H1 (cell line): ENCODE measurements at regions not wholly inside any gene's neighbourhood (a gene's known extent, or its start where the extent isn't known, plus 50 kb on each side); places are given as distances from the start of the nearest gene placed in this dataset.

Experiments used
- CTCF ChIA-PET: fragments of 300-600 bp; sonication (Branson Sonifier 250); formaldehyde crosslinking; loops from one replicate; lab custom pipeline; 2021; ENCODE audit not compliant: partially characterized antibody; lab: Charles Lee
- POLR2A ChIA-PET: fragments of 300-600 bp; sonication (Branson Sonifier 250); formaldehyde crosslinking; loops from one replicate; lab custom pipeline; 2021; ENCODE audit warnings: inconsistent platforms; ENCODE audit not compliant: partially characterized antibody; lab: Charles Lee
- DNase-seq, 2 experiments: peaks; one replicate each; pipeline versions ENCODE4 v3.0.0 to v3.0.0-alpha.2; 2010 to 2022; ENCODE audit warnings: low spot score in 2 of 2, low read depth in 1 of 2, mixed read lengths in 1 of 2
- FAIRE-seq: peaks from 2 replicates; lab custom pipeline; 2011; peaks lifted over from hg19 to GRCh38; lab: Jason Lieb, UNC
- H2AFZ ChIP-seq: 2 replicates; pipeline ENCODE4 v1.8.1; 2012; ENCODE audit warnings: low read length, inconsistent platforms
- H2AK5ac ChIP-seq: 2 replicates; pipeline ENCODE4 v1.6.1; 2013; ENCODE audit warnings: low read depth, low read length
- H2BK120ac ChIP-seq: replicated peaks from 2 replicates; pipeline ENCODE3; 2013; ENCODE audit warnings: low read depth, low read length, inconsistent platforms
- H2BK12ac ChIP-seq: 2 replicates; pipeline ENCODE4 v1.6.1; 2013; ENCODE audit warnings: low read depth, low read length
- H2BK15ac ChIP-seq: 2 replicates; pipeline ENCODE4 v1.6.1; 2013; ENCODE audit warnings: low read length
- H2BK20ac ChIP-seq: 2 replicates; pipeline ENCODE4 v1.6.1; 2013; ENCODE audit warnings: low read length
- H2BK5ac ChIP-seq: 2 replicates; pipeline ENCODE4 v1.6.1; 2013; ENCODE audit warnings: low read depth, low read length
- H3K14ac ChIP-seq: 2 replicates; pipeline ENCODE4 v1.6.1; 2013; ENCODE audit warnings: inconsistent platforms; ENCODE audit not compliant: insufficient read length
- H3K18ac ChIP-seq: 2 replicates; pipeline ENCODE4 v1.6.1; 2013; ENCODE audit warnings: low read length; ENCODE audit errors: extremely low read depth
- H3K23ac ChIP-seq: 2 replicates; pipeline ENCODE4 v1.6.1; 2013; ENCODE audit warnings: inconsistent platforms; ENCODE audit not compliant: insufficient read length
- H3K23me2 ChIP-seq: 2 replicates; pipeline ENCODE4 v1.6.1; 2013; ENCODE audit warnings: low read depth, low read length
- H3K27ac ChIP-seq: 2 replicates; pipeline ENCODE4 v1.6.1; 2011; ENCODE audit warnings: low read depth, low read length, inconsistent platforms
- H3K27me3 ChIP-seq, 4 experiments: replicated peaks in 1 of 4; 1 replicate in 1 of 4; 2 replicates in 3 of 4; pipeline versions ENCODE4 v1.6.1 to v1.8.1; 2011 to 2013; ENCODE audit warnings: low read length in 3 of 4, mild to moderate bottlenecking in 3 of 4, inconsistent platforms in 2 of 4, mixed read lengths in 2 of 4, moderate library complexity in 1 of 4; ENCODE audit not compliant: control insufficient read depth in 3 of 4, insufficient read depth in 3 of 4; ENCODE audit errors: extremely low read depth in 1 of 4
- H3K36me3 ChIP-seq, 4 experiments: 2 replicates each; pipeline versions ENCODE4 v1.6.1 to v1.8.1; 2011 to 2013; ENCODE audit warnings: mild to moderate bottlenecking in 4 of 4, low read length in 3 of 4, moderate library complexity in 2 of 4, control low read depth in 1 of 4, inconsistent platforms in 1 of 4; ENCODE audit not compliant: insufficient read depth in 4 of 4, control insufficient read depth in 2 of 4
- H3K4ac ChIP-seq: replicated peaks from 2 replicates; pipeline ENCODE3; 2013; ENCODE audit warnings: low read length, low read depth, mixed read lengths, inconsistent platforms; ENCODE audit not compliant: insufficient read length
- H3K4me1 ChIP-seq, 4 experiments: replicated peaks in 1 of 4; 1 replicate in 1 of 4; 2 replicates in 3 of 4; pipeline versions ENCODE4 v1.6.1 to v1.8.1; 2011 to 2013; ENCODE audit warnings: low read length in 3 of 4, inconsistent platforms in 2 of 4, mixed read lengths in 1 of 4; ENCODE audit not compliant: insufficient read depth in 4 of 4, control insufficient read depth in 3 of 4
- H3K4me2 ChIP-seq, 2 experiments: 2 replicates each; pipeline versions ENCODE4 v1.6.1 to v1.8.1; 2011 to 2013; ENCODE audit warnings: low read depth in 2 of 2, low read length in 2 of 2, control low read depth in 1 of 2, inconsistent platforms in 1 of 2, mild to moderate bottlenecking in 1 of 2; ENCODE audit not compliant: insufficient read depth in 1 of 2
- H3K4me3 ChIP-seq, 4 experiments: fragments of 200-600, 300-600 bp in 1 of 4; sonication (generic), shearing (Covaris generic), sonication (Bioruptor Twin) in 1 of 4; 2 replicates each; pipeline versions ENCODE4 v1.5.1 to v1.8.1; 2011 to 2016; ENCODE audit warnings: low read length in 4 of 4, low read depth in 3 of 4, control low read depth in 2 of 4, inconsistent platforms in 2 of 4, mild to moderate bottlenecking in 2 of 4, mixed read lengths in 1 of 4, moderate library complexity in 1 of 4; ENCODE audit not compliant: insufficient read depth in 2 of 4; ENCODE audit errors: extremely low read depth in 1 of 4
- H3K56ac ChIP-seq: replicated peaks from 2 replicates; pipeline ENCODE3; 2013; ENCODE audit warnings: low read depth, mild to moderate bottlenecking, mixed read lengths, low read length, inconsistent platforms; ENCODE audit not compliant: insufficient read length
- H3K79me1 ChIP-seq: 2 replicates; pipeline ENCODE4 v1.6.1; 2013; ENCODE audit warnings: low read depth, low read length, control low read depth
- H3K79me2 ChIP-seq, 2 experiments: 2 replicates each; pipeline versions ENCODE4 v1.6.1 to v1.8.1; 2012 to 2013; ENCODE audit warnings: low read length in 2 of 2, mild to moderate bottlenecking in 2 of 2, inconsistent platforms in 1 of 2; ENCODE audit not compliant: insufficient read depth in 2 of 2, control insufficient read depth in 1 of 2
- H3K9ac ChIP-seq, 4 experiments: replicated peaks in 1 of 4; 1 replicate in 1 of 4; 2 replicates in 3 of 4; pipeline versions ENCODE4 v1.6.1 to v1.8.1; 2011 to 2013; ENCODE audit warnings: low read depth in 3 of 4, low read length in 3 of 4, control low read depth in 2 of 4, mild to moderate bottlenecking in 2 of 4, moderate library complexity in 2 of 4, inconsistent platforms in 1 of 4; ENCODE audit errors: extremely low read depth in 1 of 4
- H3K9me3 ChIP-seq, 2 experiments: 2 replicates each; pipeline versions ENCODE4 v1.6.1 to v1.8.1; 2012 to 2013; ENCODE audit warnings: mild to moderate bottlenecking in 2 of 2, moderate library complexity in 2 of 2, control low read depth in 1 of 2, inconsistent platforms in 1 of 2, low read depth in 1 of 2, low read length in 1 of 2, mixed read lengths in 1 of 2; ENCODE audit not compliant: insufficient read depth in 2 of 2
- H4K20me1 ChIP-seq, 2 experiments: replicated peaks in 1 of 2; 2 replicates each; pipeline versions ENCODE3 to v1.8.1; 2011 to 2013; ENCODE audit warnings: inconsistent platforms in 2 of 2, low read length in 2 of 2, mild to moderate bottlenecking in 1 of 2; ENCODE audit not compliant: insufficient read depth in 2 of 2, control insufficient read depth in 1 of 2
- H4K5ac ChIP-seq: 2 replicates; pipeline ENCODE4 v1.6.1; 2013; ENCODE audit warnings: low read length, low read depth, mixed read lengths, inconsistent platforms; ENCODE audit not compliant: insufficient read length
- H4K8ac ChIP-seq: 2 replicates; pipeline ENCODE4 v1.8.0; 2013; ENCODE audit warnings: mild to moderate bottlenecking, moderate library complexity, low read length, inconsistent platforms; ENCODE audit not compliant: insufficient read depth; ENCODE audit errors: extremely low read depth
- H4K91ac ChIP-seq: replicated peaks from 2 replicates; pipeline ENCODE3; 2013; ENCODE audit warnings: low read length, mixed read lengths, inconsistent platforms; ENCODE audit not compliant: insufficient read length
- ASH2L ChIP-seq: fragments of 200-600, 300-600 bp; sonication (generic); IDR thresholded peaks from one replicate; pipeline ENCODE4 v1.7.1; 2017; ENCODE audit warnings: low read length
- CREB1 ChIP-seq: IDR thresholded peaks from 2 replicates; pipeline ENCODE4 v1.6.1; 2012; ENCODE audit warnings: inconsistent platforms
- JUN ChIP-seq: IDR thresholded peaks from 2 replicates; pipeline ENCODE4 v1.6.1; 2011; ENCODE audit warnings: low read depth, mild to moderate bottlenecking, improper control_type of control experiment, low read length
- KDM1A ChIP-seq: fragments of 200-600, 300-600 bp; sonication (generic); IDR thresholded peaks from 2 replicates; pipeline ENCODE4 v1.7.1; 2016; ENCODE audit warnings: mild to moderate bottlenecking, low read length, borderline replicate concordance
- PHF8 ChIP-seq: fragments of 200-600 bp; sonication (generic); conservative IDR thresholded peaks from 2 replicates; pipeline ENCODE4 v1.7.1; 2012; ENCODE audit warnings: low read depth, mild to moderate bottlenecking, inconsistent platforms, low read length, moderate library complexity
- RAD21 ChIP-seq, 2 experiments: IDR thresholded peaks in 1 of 2; conservative IDR thresholded peaks in 1 of 2; 2 replicates each; pipeline ENCODE4 v1.6.1; 2011; ENCODE audit warnings: low read depth in 2 of 2, low read length in 2 of 2, improper control_type of control experiment in 1 of 2, inconsistent platforms in 1 of 2, mild to moderate bottlenecking in 1 of 2, moderate library complexity in 1 of 2
- RFX5 ChIP-seq: IDR thresholded peaks from 2 replicates; pipeline ENCODE4 v1.6.1; 2011; ENCODE audit warnings: low read depth, low read length, improper control_type of control experiment, borderline replicate concordance
- RXRA ChIP-seq: IDR thresholded peaks from 2 replicates; pipeline ENCODE4 v1.6.1; 2011; ENCODE audit warnings: low read depth, mild to moderate bottlenecking, low read length, moderate library complexity; ENCODE audit not compliant: insufficient read depth
- WGBS, 2 experiments: shearing (Covaris generic) in 1 of 2; methylation state at CpG; one replicate each; pipeline versions ENCODE4 v1.1.6 to v1.1.7; 2013 to 2015; ENCODE audit warnings: low lambda C conversion rate in 2 of 2, mixed read lengths in 2 of 2, inconsistent platforms in 1 of 2, low coverage in 1 of 2, missing lambda C conversion rate in 1 of 2; ENCODE audit not compliant: insufficient replicate concordance in 2 of 2, insufficient coverage in 1 of 2, insufficient read length in 1 of 2; ENCODE audit errors: extremely low coverage in 1 of 2, missing lambda C conversion rate in 1 of 2; 5-methylcytosine and 5-hydroxymethylcytosine counted together

DNA sequence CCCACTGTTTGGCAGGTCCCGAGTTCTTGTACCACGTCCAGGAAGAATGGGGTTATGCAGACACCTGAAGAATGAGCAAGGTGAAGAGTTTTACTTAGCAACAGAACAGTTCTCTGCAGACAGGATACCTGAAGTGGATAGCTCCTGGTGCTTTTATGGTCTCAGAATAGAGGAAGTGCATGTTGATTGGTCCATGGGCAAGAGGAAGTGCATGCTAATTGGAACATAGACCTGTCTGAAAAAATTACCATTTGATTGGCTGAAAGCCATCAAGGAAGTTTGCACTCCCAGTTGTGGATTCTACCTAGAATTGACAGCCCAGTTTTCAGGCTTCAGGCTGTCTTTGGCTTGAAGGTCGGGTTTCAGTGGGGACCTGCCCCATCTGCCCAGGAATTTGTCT is 887.5 kb downstream of the FAT4 start:
- Histone ChIP-seq H2AFZ (no peak overlapping the region), H3K4ac (no peak overlapping the region), H2BK120ac (no peak overlapping the region), H2BK20ac (no peak overlapping the region), H3K4me3 (no peak overlapping the region), H2BK12ac (no peak overlapping the region), H3K23ac (no peak overlapping the region), H3K14ac (no peak overlapping the region), H3K18ac (no peak overlapping the region), H4K8ac (no peak overlapping the region), H3K9ac (no peak overlapping the region), H4K5ac (no peak overlapping the region), H3K4me2 (no peak overlapping the region), H4K91ac (no peak overlapping the region), H4K20me1 (no peaks in the 10 kb centered on the region), H3K79me1 (no peaks in the 10 kb centered on the region), H3K56ac (no peak overlapping the region), H3K36me3 (no peaks in the 10 kb centered on the region), H2BK5ac (no peak overlapping the region), H3K27me3 (no peaks in the 10 kb centered on the region), H3K9me3 (peaks cover 0 to 7% of the 10 kb centered on the region in 2 experiments; a peak in 1 of 4 replicates), H2BK15ac (no peak overlapping the region), H3K4me1 (no peaks in the 10 kb centered on the region), H2AK5ac (no peak overlapping the region), H3K27ac (no peak overlapping the region), H3K23me2 (no peaks in the 10 kb centered on the region), H3K79me2 (no peaks in the 10 kb centered on the region)
- FAIRE-seq (no peak), DNase-seq (no peak)
- ChIA-PET POLR2A (no interaction called here), CTCF (interaction anchor here (2.6 to 2.9 kb wide), 2 partner anchors 22 to 381 kb away, joined by 10 to 12 read pairs; no protein-coding TSS in a partner anchor)
- 97% methylated on average over 3 of the region's 3 CpGs; no CpG with 5 or more reads in 1 of the 2 experiments for WGBS, 2 experiments
- TF ChIP-seq PHF8 (no peak), RXRA (no peak), ASH2L (no peak), CREB1 (no peak), JUN (no peak), RFX5 (no peak), KDM1A (no peak), RAD21 (IDR thresholded peaks at IDR 0.05 in 1 of 2, conservative IDR thresholded peaks at IDR 0.05 in 1 of 2; ENCODE audit: low read depth in 2 of 2, low read length in 2 of 2) (no peak)
